SK-N-SH treated with all-trans-retinoic acid at 6 μM for 48 hours (cell line): ENCODE measurements at regions not wholly inside any gene's neighbourhood (a gene's known extent, or its start where the extent isn't known, plus 50 kb on each side); places are given as distances from the start of the nearest gene placed in this dataset.

Experiments used
- ATAC-seq: fragments of 200-7000 bp; cut with Tn5 transposase; 3 replicates; pipeline ENCODE4 v1.9.1; 2020; ENCODE audit warnings: mild to moderate bottlenecking, moderate library complexity
- CREB5 ChIP-seq: fragments of 250-450 bp; sonication (Bioruptor Pico); IDR thresholded peaks from 2 replicates; pipeline ENCODE4 v1.5.1; 2020; ENCODE audit warnings: low read depth, mild to moderate bottlenecking, moderate library complexity
- CSRNP3 ChIP-seq: fragments of 250-450 bp; sonication (Bioruptor Pico); IDR thresholded peaks from 2 replicates; pipeline ENCODE4 v1.5.1; 2021; ENCODE audit warnings: mild to moderate bottlenecking, moderate library complexity
- ESRRG ChIP-seq: fragments of 250-450 bp; sonication (Bioruptor Pico); IDR thresholded peaks from 2 replicates; pipeline ENCODE4 v1.6.1; 2021; ENCODE audit warnings: mild to moderate bottlenecking
- ISL1 ChIP-seq: fragments of 250-450 bp; sonication (Bioruptor Pico); IDR thresholded peaks from 2 replicates; pipeline ENCODE4 v2.1.2; 2022; ENCODE audit warnings: mild to moderate bottlenecking, moderate library complexity
- OSR1 ChIP-seq: fragments of 250-450 bp; sonication (Bioruptor Pico); IDR thresholded peaks from 2 replicates; pipeline ENCODE4 v1.8.0; 2022; ENCODE audit warnings: moderate library complexity, mild to moderate bottlenecking, inconsistent platforms
- POU6F1 ChIP-seq: fragments of 250-450 bp; sonication (Bioruptor Pico); IDR thresholded peaks from 2 replicates; pipeline ENCODE4 v1.8.0; 2021; ENCODE audit warnings: low read depth, mild to moderate bottlenecking, moderate library complexity, borderline replicate concordance
- PPARA ChIP-seq: fragments of 250-450 bp; sonication (Bioruptor Pico); IDR thresholded peaks from 2 replicates; pipeline ENCODE4 v1.5.0; 2020; ENCODE audit warnings: mild to moderate bottlenecking, borderline replicate concordance
- RARB ChIP-seq: fragments of 250-450 bp; sonication (Bioruptor Pico); IDR thresholded peaks from 2 replicates; pipeline ENCODE4 v1.8.0; 2021; ENCODE audit warnings: mild to moderate bottlenecking, moderate library complexity
- SNAI2 ChIP-seq: fragments of 250-450 bp; sonication (Bioruptor Pico); IDR thresholded peaks from 2 replicates; pipeline ENCODE4 v1.5.0; 2020; ENCODE audit warnings: mild to moderate bottlenecking, moderate library complexity
- TOX ChIP-seq: fragments of 250-450 bp; sonication (Bioruptor Pico); IDR thresholded peaks from 2 replicates; pipeline ENCODE4 v1.8.0; 2021; ENCODE audit warnings: mild to moderate bottlenecking, moderate library complexity, borderline replicate concordance
- TSHZ2 ChIP-seq: fragments of 250-450 bp; sonication (Bioruptor Pico); IDR thresholded peaks from 2 replicates; pipeline ENCODE4 v1.5.0; 2020; ENCODE audit warnings: mild to moderate bottlenecking, moderate library complexity
- ZC3H10 ChIP-seq: fragments of 250-450 bp; sonication (Bioruptor Pico); IDR thresholded peaks from 2 replicates; pipeline ENCODE4 v1.5.1; 2021; ENCODE audit warnings: mild to moderate bottlenecking, moderate library complexity
- ZFP3 ChIP-seq: fragments of 250-450 bp; sonication (Bioruptor Pico); IDR thresholded peaks from 2 replicates; pipeline ENCODE4 v1.5.0; 2020; ENCODE audit warnings: mild to moderate bottlenecking, moderate library complexity
- ZNF565 ChIP-seq: fragments of 450-650 bp; formaldehyde crosslinking; conservative IDR thresholded peaks from 2 replicates; pipeline ENCODE4 v1.5.0; 2020; ENCODE audit warnings: low read depth, mild to moderate bottlenecking, moderate library complexity
- ZNF70 ChIP-seq: fragments of 450-650 bp; formaldehyde crosslinking; IDR thresholded peaks from 2 replicates; pipeline ENCODE4 v1.5.0; 2020; ENCODE audit warnings: mild to moderate bottlenecking, moderate library complexity
- ZNF8 ChIP-seq: fragments of 450-650 bp; formaldehyde crosslinking; IDR thresholded peaks from 2 replicates; pipeline ENCODE4 v1.5.0; 2020; ENCODE audit warnings: mild to moderate bottlenecking, moderate library complexity

- no peak for ATAC-seq
- no peak for TF ChIP-seq ZNF8
- no peak for TF ChIP-seq TSHZ2 (CRISPR knock-in tag)
- no peak for TF ChIP-seq CREB5
- no peak for TF ChIP-seq ZFP3 (CRISPR knock-in tag)
- TF ChIP-seq CSRNP3: no peak
- no peak for TF ChIP-seq RARB
- TF ChIP-seq ZNF565 (CRISPR knock-in tag): no peak
Observed at GRCh38 chr13:24613128-24613527, 67.1 kb upstream of the ATP12A start.

- TF ChIP-seq ZNF565 (CRISPR knock-in tag): no peak
- TF ChIP-seq CREB5: no peak
- no peak for TF ChIP-seq ZNF70 (CRISPR knock-in tag)
- no peak for TF ChIP-seq ZNF8
- TF ChIP-seq ESRRG (CRISPR knock-in tag): no peak
- no peak for TF ChIP-seq SNAI2 (CRISPR knock-in tag)
- no peak for TF ChIP-seq TSHZ2 (CRISPR knock-in tag)
- no peak for TF ChIP-seq POU6F1 (CRISPR knock-in tag)
- TF ChIP-seq ZC3H10: no peak
- ATAC-seq: no peak
Observed at GRCh38 chr13:24613755-24614154, 66.5 kb upstream of the ATP12A start.

- no peak for ATAC-seq
- TF ChIP-seq SNAI2 (CRISPR knock-in tag) (no peak), ZNF8 (no peak), TSHZ2 (CRISPR knock-in tag) (no peak), RARB (no peak), POU6F1 (CRISPR knock-in tag) (no peak), CSRNP3 (no peak), OSR1 (CRISPR knock-in tag) (no peak), ZNF565 (CRISPR knock-in tag) (no peak), PPARA (CRISPR knock-in tag) (no peak), TOX (CRISPR knock-in tag) (no peak), ISL1 (no peak)
Observed at GRCh38 chr13:24614306-24615080, 65.7 kb upstream of the ATP12A start.
